ENCODE measurements at regions not wholly inside any gene's neighbourhood (a gene's known extent, or its start where the extent isn't known, plus 50 kb on each side); places are given as distances from the start of the nearest gene placed in this dataset.

DNA sequence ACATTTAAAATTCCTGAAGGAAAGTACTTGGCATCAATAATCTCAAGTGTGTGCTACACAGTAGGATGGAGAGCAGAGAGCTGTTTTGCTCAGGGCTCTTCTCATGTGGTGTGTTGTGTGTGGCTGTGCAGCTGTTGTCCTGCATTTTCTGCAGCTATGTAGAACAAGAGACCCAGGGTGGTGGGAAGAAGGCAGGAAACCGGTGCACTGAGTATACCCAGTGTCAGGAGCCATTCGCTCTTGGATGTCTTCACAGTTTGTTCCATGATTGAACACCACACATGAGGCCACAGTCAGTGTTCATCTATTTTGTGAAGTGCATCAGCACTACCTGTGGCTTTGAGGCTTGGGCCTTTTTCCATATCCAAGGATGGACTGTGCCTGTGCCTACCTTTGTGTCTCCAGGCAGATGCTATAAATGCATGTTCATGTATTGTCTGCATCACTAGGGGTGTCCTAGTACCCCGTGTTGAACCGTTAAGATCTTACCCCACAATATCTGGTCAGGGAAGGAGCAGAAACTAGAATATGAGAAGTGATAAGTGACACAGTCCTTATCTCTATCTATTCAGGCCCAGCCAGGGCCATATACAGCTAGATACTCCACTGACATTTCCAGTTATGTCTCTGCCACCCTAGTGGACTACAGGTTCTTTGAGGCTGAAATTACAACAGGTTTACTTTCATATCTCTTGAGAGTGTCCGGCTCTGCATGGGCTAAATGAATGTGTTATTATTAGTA is 194.3 kb downstream of the NR2F2 start:
- TF ChIP-seq, protein P1, sequence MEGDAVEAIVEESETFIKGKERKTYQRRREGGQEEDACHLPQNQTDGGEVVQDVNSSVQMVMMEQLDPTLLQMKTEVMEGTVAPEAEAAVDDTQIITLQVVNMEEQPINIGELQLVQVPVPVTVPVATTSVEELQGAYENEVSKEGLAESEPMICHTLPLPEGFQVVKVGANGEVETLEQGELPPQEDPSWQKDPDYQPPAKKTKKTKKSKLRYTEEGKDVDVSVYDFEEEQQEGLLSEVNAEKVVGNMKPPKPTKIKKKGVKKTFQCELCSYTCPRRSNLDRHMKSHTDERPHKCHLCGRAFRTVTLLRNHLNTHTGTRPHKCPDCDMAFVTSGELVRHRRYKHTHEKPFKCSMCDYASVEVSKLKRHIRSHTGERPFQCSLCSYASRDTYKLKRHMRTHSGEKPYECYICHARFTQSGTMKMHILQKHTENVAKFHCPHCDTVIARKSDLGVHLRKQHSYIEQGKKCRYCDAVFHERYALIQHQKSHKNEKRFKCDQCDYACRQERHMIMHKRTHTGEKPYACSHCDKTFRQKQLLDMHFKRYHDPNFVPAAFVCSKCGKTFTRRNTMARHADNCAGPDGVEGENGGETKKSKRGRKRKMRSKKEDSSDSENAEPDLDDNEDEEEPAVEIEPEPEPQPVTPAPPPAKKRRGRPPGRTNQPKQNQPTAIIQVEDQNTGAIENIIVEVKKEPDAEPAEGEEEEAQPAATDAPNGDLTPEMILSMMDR (IDR thresholded peaks at IDR 0.05; ENCODE audit: low read depth, low read length): no peak
- no peak overlapping the region for H3K4me3 ChIP-seq (ENCODE audit: low read depth, low read length)

DNA sequence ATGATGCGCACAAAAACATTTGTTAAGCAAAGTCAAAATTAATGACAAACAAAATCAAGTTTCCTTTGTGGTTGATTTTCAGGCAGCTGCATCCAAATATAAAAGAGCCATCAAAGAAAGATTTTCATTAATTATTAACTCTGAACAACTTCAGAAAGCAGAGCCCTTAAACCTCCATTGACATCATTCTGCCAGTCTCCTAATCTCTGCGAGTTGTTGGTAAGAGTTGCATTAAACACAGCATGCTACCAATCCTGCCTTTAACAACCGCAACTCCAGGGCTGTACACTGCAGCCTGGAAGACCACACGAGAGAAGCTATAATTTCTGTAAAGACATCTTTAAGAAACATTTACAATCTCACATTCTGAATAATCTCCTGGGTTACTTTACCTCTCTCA is 204.6 kb downstream of the NR2F2 start:
- TF ChIP-seq, protein P1 (IDR thresholded peaks at IDR 0.05; ENCODE audit: low read depth, low read length): no peak
- H3K4me3 ChIP-seq (ENCODE audit: low read depth, low read length): no peak overlapping the region

DNA sequence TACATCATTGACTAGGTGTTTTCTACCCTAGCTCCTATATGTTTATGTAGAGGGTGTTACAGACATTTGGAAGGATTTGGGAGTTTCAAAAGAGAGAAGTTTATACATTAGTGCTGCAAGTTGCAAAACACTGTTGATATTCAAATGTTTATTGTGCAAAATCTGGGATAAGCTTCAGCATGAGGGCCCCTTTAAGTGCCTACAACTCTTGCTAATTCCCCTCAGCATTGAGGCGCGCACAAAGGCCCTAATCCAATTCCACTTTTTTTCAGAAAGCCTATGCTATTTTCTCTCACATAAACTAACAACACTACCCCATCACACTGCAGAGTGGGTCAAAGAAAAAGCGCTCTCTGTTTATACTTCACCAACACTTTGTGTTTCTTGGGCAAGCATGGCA is 208.0 kb downstream of the NR2F2 start:
- TF ChIP-seq, protein P1 (IDR thresholded peaks at IDR 0.05; ENCODE audit: low read depth, low read length): no peak
- no peak overlapping the region for H3K4me3 ChIP-seq (ENCODE audit: low read depth, low read length)

DNA sequence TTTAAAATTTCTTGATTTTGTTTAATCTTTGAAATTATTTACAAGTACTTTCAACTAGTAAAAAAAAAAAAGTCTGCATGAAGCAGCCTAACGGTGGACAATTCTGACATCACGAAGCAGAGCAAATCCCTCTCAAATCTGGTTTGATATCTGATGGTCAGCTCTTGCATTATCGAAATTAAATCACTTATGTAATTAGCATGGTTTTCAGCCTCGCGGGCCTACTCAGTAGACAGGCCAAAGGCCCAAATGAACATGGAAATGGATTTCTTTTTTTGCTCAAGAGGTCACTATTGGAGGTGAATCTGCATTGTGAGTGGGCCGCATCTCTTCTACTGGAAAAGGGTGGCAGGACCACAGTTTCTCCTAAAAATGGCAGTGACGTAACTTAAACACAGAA is 209.8 kb downstream of the NR2F2 start:
- TF ChIP-seq, protein P1 (IDR thresholded peaks at IDR 0.05; ENCODE audit: low read depth, low read length): no peak
- no peak overlapping the region for H3K4me3 ChIP-seq (ENCODE audit: low read depth, low read length)

DNA sequence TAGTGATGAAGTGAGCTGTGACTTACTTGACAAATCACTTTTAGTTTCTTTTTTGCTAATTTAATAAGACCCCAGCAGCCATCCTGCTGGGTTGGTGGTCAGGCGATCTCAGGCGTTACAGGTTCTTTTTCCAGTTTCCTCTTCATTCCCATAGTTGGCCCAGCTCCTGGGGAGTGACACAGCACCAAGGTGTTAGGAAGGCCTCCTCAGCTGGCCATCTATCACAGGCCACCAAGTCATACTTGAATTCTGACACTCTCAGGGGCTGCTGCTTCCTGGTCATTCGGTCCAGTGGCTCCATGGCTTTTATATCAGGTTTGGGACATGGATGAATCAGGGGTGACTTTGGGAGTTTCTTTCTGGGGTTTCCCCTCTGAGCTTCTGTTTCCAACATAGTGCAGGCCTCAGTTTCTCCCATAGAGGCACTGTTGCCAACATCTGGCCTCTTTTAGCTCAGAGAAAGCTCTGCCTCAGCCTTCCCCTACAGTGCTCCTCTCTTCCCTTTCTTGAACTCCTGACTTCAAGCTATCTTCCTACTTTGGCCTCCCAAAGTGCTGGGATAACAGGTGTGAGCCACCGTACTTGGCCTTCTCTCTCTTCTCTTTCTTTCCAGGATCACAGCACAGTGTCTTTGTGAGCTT is 211.8 kb downstream of the NR2F2 start:
- TF ChIP-seq, protein P1 (IDR thresholded peaks at IDR 0.05; ENCODE audit: low read depth, low read length): no peak
- H3K4me3 ChIP-seq (ENCODE audit: low read depth, low read length): no peak overlapping the region

DNA sequence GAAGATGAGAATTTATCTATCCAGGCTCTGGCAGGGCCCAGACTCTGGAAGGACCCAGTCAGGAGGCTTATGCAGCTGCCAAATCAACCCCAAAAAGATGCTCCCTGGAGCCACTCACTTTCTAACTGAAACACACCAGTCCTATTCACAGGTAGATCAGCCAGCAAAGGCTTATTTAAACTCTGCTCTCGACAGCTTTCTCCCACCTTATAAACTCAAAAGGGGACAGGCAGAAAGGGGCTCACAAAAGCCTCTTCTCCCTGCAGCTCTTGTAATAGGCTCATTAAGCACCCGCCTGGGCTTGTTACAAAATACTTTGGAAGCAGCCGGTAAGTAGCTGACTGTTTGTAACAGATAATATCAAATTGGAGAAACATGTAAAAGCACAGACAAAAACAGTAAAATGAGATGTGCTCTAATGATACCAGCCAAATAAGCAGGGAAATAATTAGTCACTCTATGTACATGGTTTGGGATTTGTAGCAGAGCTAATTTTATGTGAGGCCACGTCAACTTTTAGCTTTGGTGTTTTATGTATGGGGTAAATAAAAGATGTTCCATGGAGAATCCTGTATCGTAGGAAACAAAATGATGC is 213.8 kb downstream of the NR2F2 start:
- TF ChIP-seq, protein P1 (IDR thresholded peaks at IDR 0.05; ENCODE audit: low read depth, low read length): no peak
- H3K4me3 ChIP-seq (ENCODE audit: low read depth, low read length): no peak overlapping the region

DNA sequence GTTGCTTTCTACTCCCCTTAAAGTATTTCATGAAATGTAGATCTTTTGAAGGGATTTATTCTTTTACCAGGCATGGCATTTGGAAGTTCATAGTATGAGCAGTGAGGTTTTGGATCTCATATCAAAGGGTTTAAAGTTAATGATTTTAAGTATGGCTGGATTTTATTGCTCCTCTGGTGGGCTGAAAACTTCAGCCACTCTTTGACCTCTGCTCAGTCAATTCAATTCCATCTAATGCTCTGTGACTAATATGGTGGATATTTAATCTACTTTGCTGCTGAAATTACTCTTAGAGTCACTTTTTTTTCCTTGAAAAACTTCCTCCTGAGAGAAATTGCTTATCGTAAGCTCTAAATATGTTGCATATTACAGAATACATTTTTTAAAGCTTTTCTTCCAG is 218.6 kb downstream of the NR2F2 start:
- no peak overlapping the region for H3K4me3 ChIP-seq (ENCODE audit: low read depth, low read length)
- TF ChIP-seq, protein P1 (IDR thresholded peaks at IDR 0.05; ENCODE audit: low read depth, low read length): no peak

All from WI38 (cell line).